ENCODE measurements at regions not wholly inside any gene's neighbourhood (a gene's known extent, or its start where the extent isn't known, plus 50 kb on each side); places are given as distances from the start of the nearest gene placed in this dataset.
"Not testable (repeated sequence)": the region's sequence is repeated elsewhere in the genome, so short reads cannot be mapped to it uniquely, and the experiment has no call there.

- DNase-seq = no peak
Observed at GRCh38 chr17:34771891-34772290, 189.4 kb downstream of the CCT6B start.

DNA sequence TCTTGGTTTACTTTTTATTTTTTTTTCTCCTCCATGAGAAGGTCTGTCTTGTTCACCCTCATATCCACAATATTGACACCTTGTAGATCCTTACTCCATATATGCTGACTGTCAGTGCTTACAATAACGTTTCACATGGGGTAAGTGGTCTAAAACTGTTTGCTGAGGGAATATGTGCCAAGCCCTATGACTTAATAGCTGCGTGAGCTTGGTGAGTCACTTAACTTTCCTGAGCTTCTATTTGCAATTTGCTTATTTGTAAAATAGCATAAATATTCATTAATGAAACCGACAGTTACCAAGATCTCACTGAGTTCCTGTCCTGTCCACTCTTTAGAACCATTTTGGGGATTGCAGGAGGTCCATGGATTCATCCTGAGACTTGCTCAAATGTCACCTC, 190.7 kb downstream of the CCT6B start:
- DNase-seq = no peak

- no peak for DNase-seq
Observed at GRCh38 chr17:34769899-34770298, 190.5 kb downstream of the TMEM132E start.

DNA sequence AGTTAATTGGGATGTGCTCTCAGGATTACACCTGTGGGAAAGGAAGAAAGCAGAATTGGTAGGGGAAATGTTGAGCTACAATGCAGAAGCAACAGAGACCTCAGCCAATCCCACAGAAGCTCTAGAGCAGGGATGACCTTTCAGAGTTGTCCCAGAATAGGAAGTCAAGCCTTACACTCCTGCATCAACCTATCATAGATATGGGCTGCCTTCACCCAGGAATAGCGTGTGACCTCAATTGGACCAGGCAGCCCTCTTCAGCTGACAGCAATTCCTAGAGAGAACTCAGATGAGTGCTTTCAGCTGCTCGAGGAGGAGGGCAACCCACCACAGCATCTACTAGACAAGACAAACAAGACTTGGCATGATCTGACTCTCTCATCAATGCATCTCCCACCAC, 189.7 kb downstream of the TMEM132E start:
- no peak for DNase-seq

DNA sequence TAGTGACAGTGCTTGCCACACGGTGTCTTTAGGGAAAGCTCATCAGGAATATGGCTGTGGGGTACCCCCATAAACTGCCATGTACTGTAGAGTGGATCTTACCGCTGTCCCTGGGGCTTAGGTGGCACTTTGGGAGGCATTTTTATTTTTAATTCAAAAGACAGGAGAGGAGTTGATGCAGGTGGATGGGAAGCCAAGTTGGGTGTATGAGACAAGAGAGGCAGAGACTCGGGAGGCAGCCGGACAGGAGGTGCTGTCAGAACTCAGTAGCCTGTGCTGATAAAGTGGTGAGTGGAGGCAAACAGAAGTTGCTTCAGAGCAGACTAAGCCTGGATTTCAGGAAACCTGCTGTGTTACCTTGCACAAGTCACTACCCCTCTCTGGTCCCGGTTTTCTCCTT, 185.9 kb downstream of the TMEM132E start:
- DNase-seq = no peak

GRCh38 chr17:34764716-34765115, 185.3 kb downstream of the TMEM132E start:
- DNase-seq = no peak

- no peak for DNase-seq
Observed at GRCh38 chr17:34763728-34764665, 184.6 kb downstream of the TMEM132E start.

- DNase-seq = no peak
Observed at GRCh38 chr17:34762078-34762477, 182.7 kb downstream of the TMEM132E start.

GRCh38 chr17:34761646-34762045, 182.3 kb downstream of the TMEM132E start:
- DNase-seq = no peak

DNA sequence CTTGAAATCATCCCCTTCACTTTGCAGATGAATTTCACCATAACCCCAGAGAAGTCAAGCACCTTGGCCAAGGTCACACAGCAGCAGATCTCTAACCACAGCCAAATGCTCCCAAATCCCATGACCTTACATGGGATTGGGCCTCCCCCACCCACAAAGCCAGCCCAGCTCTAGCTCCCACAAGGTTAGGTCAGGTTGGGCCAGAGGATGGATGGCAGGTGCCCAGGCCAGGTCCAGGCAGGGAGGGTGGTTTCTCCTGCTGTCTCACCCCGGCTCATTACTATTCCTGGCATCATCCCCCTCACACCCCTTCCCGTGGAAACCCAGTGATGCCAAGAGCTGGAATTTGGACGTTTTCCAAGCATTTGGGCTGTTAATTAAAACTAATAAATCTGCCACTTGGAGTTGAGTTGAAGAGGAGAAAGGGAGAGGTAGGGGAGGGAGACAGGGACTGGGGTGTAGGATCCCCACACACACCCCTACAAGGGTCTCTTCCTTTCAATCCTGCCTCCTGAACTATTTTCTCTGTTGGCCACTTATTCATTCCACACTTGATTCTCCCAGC, 181.6 kb downstream of the TMEM132E start:
- peak; percentile 29 for DNase-seq

- DNase-seq = no peak
Observed at GRCh38 chr17:34758718-34759117, 179.3 kb downstream of the TMEM132E start.

DNA sequence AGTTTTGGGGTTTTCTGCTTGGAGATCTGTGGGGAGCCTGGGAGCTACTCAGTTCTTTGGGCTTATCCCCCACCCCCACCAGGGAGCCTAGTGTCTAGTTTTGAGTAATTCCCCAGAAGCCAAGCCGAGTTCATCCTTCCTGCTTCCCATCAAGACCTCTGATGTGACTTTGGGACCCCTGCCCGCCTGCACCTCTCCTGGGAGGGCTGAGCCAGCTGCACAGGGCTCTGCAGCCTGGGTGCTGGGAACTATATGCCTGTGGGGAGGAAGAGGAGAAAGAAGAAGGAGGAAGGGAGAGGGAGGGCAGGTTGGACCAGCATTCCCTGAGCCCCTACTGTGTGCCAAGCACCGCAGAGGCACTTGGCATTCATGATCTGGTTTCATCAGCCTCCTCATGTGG, 178.9 kb downstream of the TMEM132E start:
- no peak for DNase-seq

GRCh38 chr17:34757611-34758010, 178.2 kb downstream of the TMEM132E start:
- DNase-seq = no peak

GRCh38 chr17:34757106-34757505, 177.7 kb downstream of the TMEM132E start:
- no peak for DNase-seq

- no peak for DNase-seq
Observed at GRCh38 chr17:34756637-34757021, 177.2 kb downstream of the TMEM132E start.

GRCh38 chr17:34755981-34756636, 176.7 kb downstream of the TMEM132E start:
- no peak for DNase-seq

DNA sequence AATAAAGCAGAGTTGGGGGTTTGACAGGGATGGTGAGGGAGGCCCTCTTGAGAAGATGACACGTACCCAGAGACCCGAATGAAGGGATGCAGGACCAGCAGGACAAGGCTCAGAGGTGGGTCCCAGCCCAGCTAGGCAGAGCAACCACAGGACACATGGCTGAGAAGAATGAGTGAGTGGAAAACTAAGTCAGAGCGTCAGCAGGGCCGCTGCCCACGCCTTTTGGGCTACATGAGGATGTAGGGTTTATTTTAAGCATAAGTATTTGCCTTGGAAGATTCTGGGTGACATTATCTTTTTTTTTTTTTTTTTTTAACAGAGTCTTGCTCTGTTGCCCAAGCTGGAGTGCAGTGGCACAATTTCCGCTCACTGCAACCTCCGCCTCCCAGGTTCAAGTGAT, 176.0 kb downstream of the TMEM132E start:
- no peak for DNase-seq

- no peak for DNase-seq
Observed at GRCh38 chr17:34750004-34750403, 170.6 kb downstream of the TMEM132E start.

- DNase-seq = no peak
Observed at GRCh38 chr17:34741967-34742366, 162.6 kb downstream of the TMEM132E start.

- DNase-seq = no peak
Observed at GRCh38 chr17:34740565-34741520, 161.5 kb downstream of the TMEM132E start.

- no peak for DNase-seq
Observed at GRCh38 chr17:34739386-34739785, 160.0 kb downstream of the TMEM132E start.

DNA sequence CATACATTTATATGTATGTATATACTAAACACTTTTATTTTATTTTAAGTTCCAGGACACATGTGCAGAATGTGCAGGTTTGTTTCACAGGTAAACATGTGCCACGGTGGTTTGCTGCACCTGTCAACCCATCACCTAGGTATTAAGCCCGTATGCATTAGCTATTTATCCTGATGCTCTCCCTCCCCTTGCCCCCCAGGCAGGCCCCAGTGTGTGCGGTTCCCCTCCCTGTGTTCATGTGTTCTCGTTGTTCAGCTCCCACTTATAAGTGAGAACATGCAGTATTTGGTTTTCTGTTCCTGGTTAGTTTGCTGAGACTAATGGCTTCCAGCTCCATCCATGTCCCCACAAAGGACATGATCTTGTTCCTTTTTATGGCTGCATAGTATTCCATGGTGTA, 158.3 kb downstream of the TMEM132E start:
- not testable (repeated sequence) for DNase-seq

DNA sequence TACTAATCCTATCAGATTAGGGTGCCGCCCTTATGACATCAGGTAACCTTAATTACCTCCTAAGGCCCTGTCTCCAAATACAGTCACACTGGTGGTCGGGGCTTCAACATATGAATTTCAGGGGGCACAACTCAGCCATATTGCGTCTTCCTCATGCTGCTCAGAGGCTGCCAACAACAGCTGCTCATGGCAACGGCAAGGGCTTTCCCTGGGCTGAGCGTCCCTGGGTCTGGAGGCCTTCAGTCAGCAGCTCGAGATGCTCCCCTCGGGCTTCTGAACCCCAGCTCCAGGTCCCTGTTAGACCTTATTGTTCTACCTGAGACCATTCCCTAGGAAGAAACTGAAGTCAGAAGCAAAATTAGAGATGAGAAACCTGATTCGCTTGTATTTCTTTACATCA, 157.2 kb downstream of the TMEM132E start:
- DNase-seq = no peak

All from DMS153 (cell line).